Muscle of back (tissue), 3 donors: ENCODE measurements at regions not wholly inside any gene's neighbourhood (a gene's known extent, or its start where the extent isn't known, plus 50 kb on each side); places are given as distances from the start of the nearest gene placed in this dataset.
A peak's percentile ranks its signal among the peaks of the same experiment; 100 is the strongest.

Source experiments
- DNase-seq, 3 donors: peaks; one replicate each; pipeline versions ENCODE4 v3.0.0 to v3.0.0-alpha.2; 2013

DNA sequence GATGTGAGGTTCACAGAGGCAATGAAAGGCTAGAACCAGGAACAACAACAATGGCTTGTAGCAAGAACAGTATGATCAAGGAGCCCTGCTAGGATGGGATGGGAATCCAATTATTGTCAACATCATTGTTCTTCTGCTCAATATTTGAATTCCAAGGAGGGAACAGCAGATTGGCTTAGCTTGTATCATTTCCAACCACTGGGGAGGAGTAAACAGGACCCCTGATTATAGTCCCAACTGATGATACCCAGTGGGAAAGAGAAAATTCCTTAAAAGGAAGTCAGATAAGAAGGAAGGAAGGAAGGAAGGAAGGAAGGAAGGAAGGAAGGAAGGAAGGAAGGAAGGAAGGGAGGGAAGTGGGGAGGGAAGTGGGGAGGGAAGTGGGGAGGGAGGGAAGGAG is 69.5 kb upstream of the ZC3H12C start:
- no peak for DNase-seq

DNA sequence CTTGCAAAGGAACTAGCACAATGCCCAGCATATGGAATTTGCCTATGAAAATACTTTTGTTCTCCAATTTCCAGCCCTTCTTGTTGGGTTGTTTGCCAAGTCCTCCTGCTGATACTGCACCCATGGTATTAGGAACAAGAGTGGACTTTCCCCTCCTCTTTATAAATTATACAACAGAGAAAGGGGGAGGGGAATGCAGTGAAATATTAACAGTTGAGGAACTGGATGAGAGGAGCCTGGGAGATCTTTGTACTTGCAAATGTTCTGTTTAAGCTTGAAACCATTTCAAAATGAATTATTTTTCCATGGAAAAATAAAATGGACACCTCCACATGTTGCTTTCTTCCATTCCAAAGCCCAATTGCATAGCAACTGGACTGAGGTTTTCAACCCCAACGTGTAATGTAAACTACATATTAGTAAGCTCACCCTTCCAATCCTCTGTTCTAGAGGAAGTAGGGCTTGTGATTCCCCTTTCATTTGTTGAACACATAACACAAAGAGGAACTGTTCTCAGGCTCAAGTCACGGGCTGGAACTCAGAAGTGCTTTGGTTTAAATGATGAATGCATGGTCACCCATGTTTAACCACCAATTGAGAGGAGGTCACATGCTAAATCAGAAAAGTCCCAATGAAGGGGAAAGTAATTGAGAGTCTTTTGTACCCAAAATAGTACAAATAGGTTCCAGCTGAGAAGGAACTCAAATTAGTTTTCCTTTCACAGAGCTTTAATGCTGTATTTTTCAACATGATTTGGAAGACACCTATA is 66.2 kb upstream of the ZC3H12C start:
- peak; percentile 7 to 33 (median 17) for DNase-seq

DNA sequence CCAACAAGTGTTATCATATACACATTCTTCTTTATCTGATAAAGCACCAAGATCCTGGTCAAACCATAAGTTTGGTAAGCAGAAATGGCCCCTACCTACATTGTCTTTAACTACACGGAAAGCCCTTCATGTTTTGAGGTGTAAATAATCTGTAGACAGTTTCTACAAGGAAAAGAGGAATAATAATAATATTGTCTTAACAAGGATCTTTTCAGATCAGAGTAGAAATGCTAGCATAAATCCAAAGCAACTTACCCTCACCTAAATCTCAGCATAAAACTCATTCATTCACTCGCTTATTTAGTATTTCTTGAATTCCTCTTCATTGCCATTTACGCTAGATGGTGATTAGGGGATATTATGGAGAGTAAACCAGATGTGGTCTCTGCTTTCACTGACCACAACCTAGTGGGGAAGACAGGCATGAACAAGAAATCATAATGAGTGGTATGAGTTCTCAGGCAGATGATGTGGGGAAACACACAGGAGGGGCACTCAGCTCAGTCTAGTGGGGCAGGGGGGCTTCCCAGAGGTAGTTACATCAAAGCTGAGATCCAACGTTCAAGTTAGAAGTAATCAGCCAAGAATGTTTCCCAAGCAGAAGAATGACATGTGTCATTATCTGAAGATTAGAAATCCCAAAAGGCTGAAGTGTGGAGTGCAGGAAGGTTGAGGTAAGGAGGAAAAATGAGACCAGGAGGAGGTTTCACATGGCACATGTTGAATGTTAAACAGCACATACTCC is 65.4 kb upstream of the ZC3H12C start:
- no peak for DNase-seq

DNA sequence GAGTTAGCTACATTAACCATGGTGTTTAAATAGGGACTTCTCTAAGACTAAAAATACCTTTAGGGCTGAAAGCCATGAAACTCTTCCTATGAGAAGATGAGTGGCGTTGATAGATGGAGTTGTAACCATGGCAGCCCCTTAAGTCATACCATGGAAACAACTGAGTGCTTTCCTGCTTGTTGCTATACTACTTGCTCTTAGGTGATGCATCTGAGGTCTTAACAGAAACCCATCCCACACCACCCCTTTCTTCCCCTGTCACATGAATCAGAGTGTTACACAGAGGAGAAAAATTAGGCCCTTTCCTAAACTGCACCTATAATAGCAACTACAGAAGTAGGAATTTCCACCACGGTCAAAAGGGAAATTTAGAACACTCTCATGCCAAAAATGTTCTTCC is 64.3 kb upstream of the ZC3H12C start:
- no peak for DNase-seq

DNA sequence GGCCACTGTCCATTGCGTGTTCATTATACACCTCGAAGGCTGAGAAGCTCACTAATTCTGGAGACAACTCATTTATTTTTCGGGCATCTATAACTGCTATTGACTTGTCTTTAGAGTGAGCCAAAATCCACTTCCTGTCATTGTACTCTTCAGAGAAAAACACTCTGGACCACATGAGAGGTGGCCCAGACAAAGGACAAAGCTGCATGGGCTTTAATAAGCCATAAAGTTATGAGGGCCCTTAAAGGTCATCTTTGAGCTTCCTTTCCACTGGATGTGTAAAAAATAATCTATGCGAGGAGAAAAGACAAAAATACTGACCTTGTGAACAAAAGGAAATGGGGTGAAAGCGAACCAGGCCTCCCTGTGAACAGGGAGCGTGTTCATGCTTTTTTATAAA is 63.5 kb upstream of the ZC3H12C start:
- no peak for DNase-seq

DNA sequence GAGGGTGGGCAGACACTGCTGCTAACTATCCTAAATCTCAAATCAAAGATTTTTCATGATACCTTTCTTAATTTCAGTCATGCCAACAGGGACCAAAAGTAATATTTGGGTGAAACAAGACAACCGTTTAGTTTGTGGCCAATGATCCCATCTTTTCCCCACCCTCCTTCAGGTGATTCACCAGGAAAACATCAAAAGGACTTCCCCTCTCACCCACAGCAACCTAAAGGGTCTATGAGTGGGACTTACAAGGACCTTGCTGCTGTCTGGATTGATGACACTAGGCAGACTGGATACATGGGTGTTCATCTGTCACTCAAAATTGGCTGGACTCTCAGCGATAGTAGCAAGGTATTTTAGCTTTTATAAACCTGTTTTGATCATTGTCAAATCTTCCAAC is 62.0 kb upstream of the ZC3H12C start:
- no peak for DNase-seq

DNA sequence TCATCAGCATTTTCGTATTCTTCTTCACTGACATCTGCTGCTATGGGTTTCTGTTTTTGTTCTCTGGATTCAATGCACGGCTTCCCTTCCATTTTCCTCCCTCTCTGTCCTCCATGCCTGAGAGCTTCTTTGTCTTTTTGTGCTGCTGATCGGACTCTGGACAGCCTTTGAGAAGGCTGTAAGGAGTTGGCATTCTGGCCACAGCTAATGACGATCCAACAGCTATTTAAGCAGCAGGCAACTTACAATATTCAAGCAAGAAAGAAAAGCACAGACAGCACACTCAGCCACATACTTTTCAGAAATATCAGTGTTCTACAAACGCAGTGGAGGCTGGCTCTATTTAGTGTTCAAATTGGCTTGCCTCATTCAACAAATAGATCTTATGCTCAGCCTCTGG is 60.9 kb upstream of the ZC3H12C start:
- DNase-seq = no peak

DNA sequence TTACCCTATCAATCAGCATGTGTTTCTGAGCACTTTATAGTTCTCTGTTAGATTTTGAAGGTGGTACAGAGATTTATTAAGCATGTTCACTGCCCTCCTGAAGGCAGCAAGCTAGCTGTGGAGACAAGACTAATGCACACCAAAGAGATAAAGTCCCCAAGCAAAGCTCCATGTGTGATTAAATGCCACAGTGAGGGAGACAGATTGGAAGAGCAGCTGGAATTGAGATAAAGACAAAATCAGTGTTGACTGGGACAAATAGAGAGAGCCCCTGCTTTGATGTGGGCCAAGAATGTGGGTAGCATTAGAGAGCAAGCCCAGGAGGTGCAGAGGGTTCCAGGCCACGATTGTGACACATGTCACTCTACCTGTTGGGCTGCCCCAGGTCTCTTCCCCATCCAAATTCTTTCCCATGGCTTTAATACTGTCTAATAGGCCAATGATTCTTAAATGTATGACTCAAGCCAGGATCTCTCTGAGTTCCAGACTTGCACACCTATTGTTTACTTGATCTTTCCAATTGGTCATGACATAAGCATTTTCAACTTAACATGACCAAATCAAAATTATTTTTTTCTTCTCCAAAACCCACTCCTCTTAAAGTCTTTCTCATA is 60.1 kb upstream of the ZC3H12C start:
- no peak for DNase-seq

DNA sequence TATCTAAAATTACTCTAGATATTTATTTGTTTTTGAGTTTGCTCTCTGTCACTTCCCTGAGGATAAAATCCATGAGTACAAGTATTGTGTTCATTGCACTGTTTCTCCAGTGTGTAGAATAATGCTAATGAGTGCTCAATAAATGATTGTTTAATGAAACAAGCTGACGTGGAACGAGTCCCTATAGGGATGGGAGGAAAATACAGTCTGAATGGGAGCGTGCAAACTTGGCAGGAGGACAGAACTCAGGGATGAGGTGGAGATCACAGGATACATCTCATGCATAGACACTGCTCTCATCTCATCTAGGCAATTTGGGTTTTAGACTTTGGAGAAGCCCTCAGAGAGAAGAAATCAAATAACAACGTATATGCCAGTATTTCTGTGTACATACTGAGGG is 58.4 kb upstream of the ZC3H12C start:
- no peak for DNase-seq

DNA sequence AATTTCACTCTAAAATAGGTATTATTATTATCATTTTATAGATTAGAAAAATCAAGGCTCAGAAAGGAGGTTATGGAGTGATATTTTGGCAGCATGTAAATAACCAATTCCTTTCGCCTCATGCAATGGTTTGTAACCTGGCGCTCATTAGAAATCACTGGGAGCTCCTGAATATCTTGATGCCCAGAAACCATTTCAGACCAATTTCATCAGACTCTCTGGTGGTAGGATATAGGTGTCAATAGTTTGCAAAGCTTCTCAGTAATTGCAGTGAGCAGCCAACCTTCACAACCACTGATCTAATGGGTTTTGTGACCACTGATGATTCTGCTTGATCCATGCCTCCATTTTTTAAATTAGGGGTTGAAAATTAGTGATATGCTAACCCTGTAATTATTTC is 57.8 kb upstream of the ZC3H12C start:
- no peak for DNase-seq

DNA sequence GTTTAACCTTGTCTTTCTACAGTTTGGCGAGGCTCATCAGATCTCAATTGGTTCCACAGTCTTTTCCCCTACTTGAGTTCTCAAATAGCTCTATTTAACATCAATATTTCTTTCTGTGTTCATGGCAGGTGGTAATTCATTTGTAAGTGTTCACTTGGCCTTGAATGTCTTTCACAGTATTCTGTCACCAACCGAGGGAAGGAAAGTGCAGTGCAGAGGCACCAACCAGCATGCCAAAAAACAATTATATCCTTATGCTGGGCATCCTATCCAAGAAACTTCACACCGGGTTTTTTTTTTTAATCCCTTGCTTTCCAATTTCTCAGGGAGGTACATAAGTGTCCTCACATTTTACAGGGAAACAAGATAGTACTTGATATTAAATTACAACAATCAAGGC is 55.0 kb upstream of the ZC3H12C start:
- DNase-seq = no peak
